ENCODE measurements at regions not wholly inside any gene's neighbourhood (a gene's known extent, or its start where the extent isn't known, plus 50 kb on each side); places are given as distances from the start of the nearest gene placed in this dataset.

DNA sequence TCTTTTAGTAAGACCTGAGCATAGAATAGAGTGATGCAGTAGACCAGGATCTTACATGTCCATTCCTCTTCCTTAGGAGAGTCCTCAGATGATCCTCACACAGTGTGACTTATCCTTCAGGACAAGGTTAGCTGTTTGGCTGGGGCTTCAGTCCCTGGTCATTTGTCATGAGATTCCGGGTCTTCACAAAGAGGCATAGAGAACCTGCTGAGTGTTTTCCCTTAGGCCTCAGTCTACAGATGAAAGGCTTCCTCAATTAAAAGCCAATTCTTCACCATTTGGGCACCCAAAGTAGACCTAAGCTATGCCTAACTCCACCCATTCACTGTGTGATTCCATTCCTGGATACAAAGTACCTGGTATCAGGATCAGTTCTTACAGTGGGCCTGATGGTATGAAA is 329.8 kb upstream of the RUNX1 start:
- ChIA-PET CTCF (interaction anchor here (0.5 kb wide), 1 partner anchor 43 kb away, joined by 3 read pairs; no protein-coding TSS in a partner anchor), POLR2A (no interaction called here)
- Histone ChIP-seq H3K9ac (no peak overlapping the region), H3K4me1 (ENCODE audit: control insufficient read depth in 1 of 2, insufficient read depth in 2 of 2, low read depth in 1 of 2, low read length in 1 of 2) (peaks cover 0 to 20% of the 10 kb centered on the region in 2 experiments; a peak in 2 of 4 replicates), H3F3A (replicated peaks; ENCODE audit: insufficient read depth) (peaks cover 24% of the 10 kb centered on the region), H3K79me2 (ENCODE audit: insufficient read depth) (no peaks in the 10 kb centered on the region), H3K27me3 (ENCODE audit: insufficient read depth) (no peaks in the 10 kb centered on the region), H3K27ac (ENCODE audit: low read depth in 2 of 2, low read length in 1 of 2) (no peak overlapping the region), H3K36me3 (replicated peaks in 1 of 2; ENCODE audit: control insufficient read depth in 1 of 2, insufficient read depth in 2 of 2, low read length in 1 of 2) (no peaks in the 10 kb centered on the region), H3K9me2 (no peaks in the 10 kb centered on the region), H3K4me3 (ENCODE audit: low read depth in 2 of 2, low read length in 1 of 2) (no peak overlapping the region), H2AFZ (ENCODE audit: low read depth) (no peak overlapping the region), H3K4me2 (no peak overlapping the region), H3K9me3 (no peaks in the 10 kb centered on the region), H4K20me1 (ENCODE audit: insufficient read depth) (no peaks in the 10 kb centered on the region)
- no peak for DNase-seq
- TF ChIP-seq GABPA (IDR thresholded peaks at IDR 0.05; ENCODE audit: low read depth) (no peak), CHD2 (IDR thresholded peaks at IDR 0.05; ENCODE audit: low read length, partially characterized antibody) (no peak), TCF12 (IDR thresholded peaks at IDR 0.05) (no peak), FOXJ3 (CRISPR knock-in tag; IDR thresholded peaks at IDR 0.05) (no peak), ELF1 (IDR thresholded peaks at IDR 0.05) (no peak), FOSL2 (IDR thresholded peaks at IDR 0.05; ENCODE audit: borderline replicate concordance, low read depth) (no peak), RFX5 (IDR thresholded peaks at IDR 0.05; ENCODE audit: low read length) (no peak)
- TF ChIP-seq, protein P1, sequence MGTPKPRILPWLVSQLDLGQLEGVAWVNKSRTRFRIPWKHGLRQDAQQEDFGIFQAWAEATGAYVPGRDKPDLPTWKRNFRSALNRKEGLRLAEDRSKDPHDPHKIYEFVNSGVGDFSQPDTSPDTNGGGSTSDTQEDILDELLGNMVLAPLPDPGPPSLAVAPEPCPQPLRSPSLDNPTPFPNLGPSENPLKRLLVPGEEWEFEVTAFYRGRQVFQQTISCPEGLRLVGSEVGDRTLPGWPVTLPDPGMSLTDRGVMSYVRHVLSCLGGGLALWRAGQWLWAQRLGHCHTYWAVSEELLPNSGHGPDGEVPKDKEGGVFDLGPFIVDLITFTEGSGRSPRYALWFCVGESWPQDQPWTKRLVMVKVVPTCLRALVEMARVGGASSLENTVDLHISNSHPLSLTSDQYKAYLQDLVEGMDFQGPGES (IDR thresholded peaks at IDR 0.05; ENCODE audit: low read depth, low read length) = no peak
- WGBS (ENCODE audit: low lambda C conversion rate) = 90% methylated on average over 1 of the region's 1 CpG

DNA sequence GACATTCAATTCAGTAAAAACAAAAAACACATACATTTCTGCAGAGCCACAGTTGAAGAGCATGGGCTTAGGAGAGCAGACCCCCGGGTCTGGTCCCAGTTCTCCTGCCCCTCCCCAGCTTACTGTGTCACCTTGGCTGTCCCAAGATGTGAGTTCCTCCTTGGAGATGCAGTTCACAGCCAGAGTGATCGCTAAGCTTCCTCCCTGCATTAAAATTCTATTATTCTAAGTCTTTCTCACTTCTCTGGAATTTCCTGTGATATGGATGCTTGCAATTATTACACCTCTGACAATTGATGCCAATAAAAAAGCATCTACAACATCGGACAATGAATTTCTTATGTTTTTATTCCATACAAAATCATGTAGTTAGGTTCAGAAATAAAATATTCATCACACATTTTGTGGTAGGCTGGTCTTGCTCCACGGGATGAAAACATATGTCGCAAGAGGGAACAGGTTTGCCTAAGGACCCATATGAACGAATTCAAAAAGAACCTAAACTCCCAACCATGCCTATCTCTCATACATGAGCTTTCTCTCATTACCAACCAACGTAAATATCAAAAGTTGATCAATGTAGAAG is 328.5 kb upstream of the RUNX1 start:
- TF ChIP-seq JUND (IDR thresholded peaks at IDR 0.05) (0 out of 2 replicates have a peak, but pooled peaks have one; percentile 4), EP300 (IDR thresholded peaks at IDR 0.05; ENCODE audit: borderline replicate concordance in 1 of 2, low read depth in 1 of 2, low read length in 1 of 2) (0 out of 4 replicates have a peak, but pooled peaks of 1 of the 2 experiments have one; percentile 21)
- TF ChIP-seq, protein P2, sequence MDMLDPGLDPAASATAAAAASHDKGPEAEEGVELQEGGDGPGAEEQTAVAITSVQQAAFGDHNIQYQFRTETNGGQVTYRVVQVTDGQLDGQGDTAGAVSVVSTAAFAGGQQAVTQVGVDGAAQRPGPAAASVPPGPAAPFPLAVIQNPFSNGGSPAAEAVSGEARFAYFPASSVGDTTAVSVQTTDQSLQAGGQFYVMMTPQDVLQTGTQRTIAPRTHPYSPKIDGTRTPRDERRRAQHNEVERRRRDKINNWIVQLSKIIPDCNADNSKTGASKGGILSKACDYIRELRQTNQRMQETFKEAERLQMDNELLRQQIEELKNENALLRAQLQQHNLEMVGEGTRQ (IDR thresholded peaks at IDR 0.05; ENCODE audit: borderline replicate concordance, low read depth, low read length) = no peak
- Histone ChIP-seq H3K9me3 (no peaks in the 10 kb centered on the region), H3K9ac (no peak overlapping the region), H3F3A (replicated peaks; ENCODE audit: insufficient read depth) (peaks cover 25% of the 10 kb centered on the region), H3K79me2 (ENCODE audit: insufficient read depth) (no peaks in the 10 kb centered on the region), H2AFZ (ENCODE audit: low read depth) (no peak overlapping the region), H3K9me2 (no peaks in the 10 kb centered on the region), H3K4me2 (peak overlapping the region; percentile 46), H3K4me3 (ENCODE audit: low read depth in 2 of 2, low read length in 1 of 2) (no peak overlapping the region), H3K27ac (ENCODE audit: low read depth in 2 of 2, low read length in 1 of 2) (peak overlapping the region in 1 of 2 experiments; percentile 23; a peak in 1 of 4 replicates), H3K36me3 (replicated peaks in 1 of 2; ENCODE audit: control insufficient read depth in 1 of 2, insufficient read depth in 2 of 2, low read length in 1 of 2) (no peaks in the 10 kb centered on the region), H3K27me3 (ENCODE audit: insufficient read depth) (no peaks in the 10 kb centered on the region), H4K20me1 (ENCODE audit: insufficient read depth) (no peaks in the 10 kb centered on the region), H3K4me1 (ENCODE audit: control insufficient read depth in 1 of 2, insufficient read depth in 2 of 2, low read depth in 1 of 2, low read length in 1 of 2) (peaks cover 0 to 20% of the 10 kb centered on the region in 2 experiments; a peak in 2 of 4 replicates)
- WGBS (ENCODE audit: low lambda C conversion rate) = 62% methylated on average over 7 of the region's 7 CpGs
- no peak for DNase-seq
- POLR2A ChIA-PET = no interaction called here
- CTCF ChIA-PET = no interaction called here

All from SK-N-SH (cell line).